ENCODE measurements at regions not wholly inside any gene's neighbourhood (a gene's known extent, or its start where the extent isn't known, plus 50 kb on each side); places are given as distances from the start of the nearest gene placed in this dataset.

GRCh38 chr2:234706086-234706485, 209.2 kb upstream of the ARL4C start:
- TF ChIP-seq CTCF (IDR thresholded peaks at IDR 0.05) (no peak), POLR2AphosphoS5 (IDR thresholded peaks at IDR 0.05) (no peak)
